C4-2B (cell line): ENCODE measurements at regions not wholly inside any gene's neighbourhood (a gene's known extent, or its start where the extent isn't known, plus 50 kb on each side); places are given as distances from the start of the nearest gene placed in this dataset.

Source experiments
- CTCF ChIP-seq: fragments of 450-650 bp; conservative IDR thresholded peaks from 2 replicates; pipeline ENCODE4 v1.5.1; 2017; ENCODE audit warnings: mild to moderate bottlenecking
- ZFX ChIP-seq: fragments of 450-650 bp; IDR thresholded peaks from 2 replicates; pipeline ENCODE4 v1.6.1; 2017

GRCh38 chr4:188975271-188975670, 836.0 kb downstream of the TRIML1 start:
- TF ChIP-seq CTCF (no peak), ZFX (no peak)
